Panc1 (cell line): ENCODE measurements at regions not wholly inside any gene's neighbourhood (a gene's known extent, or its start where the extent isn't known, plus 50 kb on each side); places are given as distances from the start of the nearest gene placed in this dataset.

Source experiments
- ATAC-seq: fragments of 200-7000 bp; cut with Tn5 transposase; 2 replicates; pipeline ENCODE4 v1.9.1; 2020; ENCODE audit warnings: mild to moderate bottlenecking, moderate library complexity
- BruUV-seq: library from RNA; stranded (reverse); fragments of 400-500 nt; replicated peaks from 2 replicates; lab custom pipeline; 2021; lab: Mats Ljungman, UMichigan
- CTCF ChIA-PET: fragments of 300-600 bp; sonication (Branson Sonifier 250); formaldehyde crosslinking; loops from one replicate; lab custom pipeline; 2022; ENCODE audit warnings: antibody characterized with exemption; lab: Charles Lee
- POLR2A ChIA-PET: fragments of 300-600 bp; sonication (Branson Sonifier 250); formaldehyde crosslinking; loops from one replicate; lab custom pipeline; 2022; ENCODE audit warnings: antibody characterized with exemption; lab: Charles Lee
- DNase-seq: peaks from one replicate; pipeline ENCODE4 v3.0.0-alpha.2; 2010; ENCODE audit warnings: low read depth, low spot score
- H3K27ac ChIP-seq: 2 replicates; pipeline ENCODE4 v1.5.1; 2011; ENCODE audit warnings: mild to moderate bottlenecking, low read length, inconsistent platforms
- H3K27me3 ChIP-seq: fragments of 200-500 bp; sonication (Bioruptor generic); 2 replicates; pipeline ENCODE4 v1.6.0; 2014; ENCODE audit warnings: low read length, inconsistent platforms; ENCODE audit not compliant: control insufficient read depth, insufficient read depth
- H3K36me3 ChIP-seq: fragments of 200-500 bp; sonication (Bioruptor generic); 2 replicates; pipeline ENCODE4 v1.5.1; 2014; ENCODE audit warnings: inconsistent platforms, mild to moderate bottlenecking, low read length, moderate library complexity; ENCODE audit not compliant: control insufficient read depth, insufficient read depth
- H3K4me1 ChIP-seq: 2 replicates; pipeline ENCODE4 v1.5.1; 2011; ENCODE audit warnings: inconsistent platforms, mild to moderate bottlenecking, low read length, moderate library complexity; ENCODE audit not compliant: control insufficient read depth, insufficient read depth
- H3K4me3 ChIP-seq, 2 experiments: 2 replicates each; pipeline ENCODE4 v1.5.1; 2011 to 2012; ENCODE audit warnings: low read depth in 2 of 2, low read length in 2 of 2, mild to moderate bottlenecking in 2 of 2, inconsistent platforms in 1 of 2, moderate library complexity in 1 of 2
- H3K9me3 ChIP-seq: fragments of 200-500 bp; sonication (Bioruptor generic); 2 replicates; pipeline ENCODE4 v1.5.1; 2014; ENCODE audit warnings: low read depth, mild to moderate bottlenecking, inconsistent platforms, low read length, moderate library complexity; ENCODE audit not compliant: control insufficient read depth, insufficient read depth
- POLR2AphosphoS5 ChIP-seq: IDR thresholded peaks from 2 replicates; pipeline ENCODE4 v1.6.1; 2012; ENCODE audit warnings: mild to moderate bottlenecking, low read depth, low read length, moderate library complexity
- SIN3A ChIP-seq: IDR thresholded peaks from 2 replicates; pipeline ENCODE4 v1.6.1; 2012; ENCODE audit warnings: low read depth, mild to moderate bottlenecking, low read length, moderate library complexity, borderline replicate concordance; ENCODE audit not compliant: insufficient read depth
- TCF7L2 ChIP-seq: IDR thresholded peaks from 2 replicates; pipeline ENCODE4 v1.6.1; 2011; ENCODE audit warnings: mild to moderate bottlenecking, low read depth, low read length, inconsistent platforms
- in situ Hi-C: cut with HindIII; loops from 2 replicates; pipeline ENCODE4 v1.10.0; 2016; ENCODE audit warnings: low sequenced_read_pairs, low pct_unique_long_range_greater_than_20kb
- intact Hi-C: fragments of 100-400 bp; cut with micrococcal nuclease; formaldehyde crosslinking; loops from one replicate; pipeline ENCODE4 v1.10.0; 2022; ENCODE audit not compliant: unreplicated experiment
- TF ChIP-seq, protein P1 (sequence below), 2 experiments: IDR thresholded peaks; 2 replicates each; pipeline ENCODE4 v1.6.1; 2011 to 2012; ENCODE audit warnings: low read depth in 2 of 2, control low read depth in 1 of 2, low read length in 1 of 2, mild to moderate bottlenecking in 1 of 2, moderate library complexity in 1 of 2; ENCODE audit not compliant: insufficient read depth in 1 of 2
- TF ChIP-seq, protein P2 (sequence below): fragments of 450-650 bp; IDR thresholded peaks from 2 replicates; pipeline ENCODE4 v1.5.1; 2017; ENCODE audit warnings: mild to moderate bottlenecking

DNA sequence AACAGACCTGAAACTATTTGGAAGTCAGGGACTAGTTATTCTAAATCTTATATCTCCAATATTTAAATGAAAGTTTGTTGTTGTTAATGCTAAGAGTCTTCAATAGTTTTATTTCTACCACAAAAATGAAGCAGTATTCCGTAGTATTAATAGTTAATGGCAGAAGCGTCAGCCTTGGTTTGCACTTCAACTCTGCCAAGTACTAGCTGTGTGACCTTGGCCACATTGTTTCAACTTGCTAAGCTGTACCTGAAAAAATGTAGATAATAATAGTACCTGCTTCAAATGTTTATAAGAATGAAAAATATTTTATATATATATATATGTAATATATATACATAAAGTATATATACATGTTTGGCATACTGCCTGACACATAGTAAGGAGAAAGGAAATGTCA is 354.6 kb upstream of the SATB1 start:
- H3K27ac ChIP-seq, result no peak overlapping the region
- TF ChIP-seq, protein P1, sequence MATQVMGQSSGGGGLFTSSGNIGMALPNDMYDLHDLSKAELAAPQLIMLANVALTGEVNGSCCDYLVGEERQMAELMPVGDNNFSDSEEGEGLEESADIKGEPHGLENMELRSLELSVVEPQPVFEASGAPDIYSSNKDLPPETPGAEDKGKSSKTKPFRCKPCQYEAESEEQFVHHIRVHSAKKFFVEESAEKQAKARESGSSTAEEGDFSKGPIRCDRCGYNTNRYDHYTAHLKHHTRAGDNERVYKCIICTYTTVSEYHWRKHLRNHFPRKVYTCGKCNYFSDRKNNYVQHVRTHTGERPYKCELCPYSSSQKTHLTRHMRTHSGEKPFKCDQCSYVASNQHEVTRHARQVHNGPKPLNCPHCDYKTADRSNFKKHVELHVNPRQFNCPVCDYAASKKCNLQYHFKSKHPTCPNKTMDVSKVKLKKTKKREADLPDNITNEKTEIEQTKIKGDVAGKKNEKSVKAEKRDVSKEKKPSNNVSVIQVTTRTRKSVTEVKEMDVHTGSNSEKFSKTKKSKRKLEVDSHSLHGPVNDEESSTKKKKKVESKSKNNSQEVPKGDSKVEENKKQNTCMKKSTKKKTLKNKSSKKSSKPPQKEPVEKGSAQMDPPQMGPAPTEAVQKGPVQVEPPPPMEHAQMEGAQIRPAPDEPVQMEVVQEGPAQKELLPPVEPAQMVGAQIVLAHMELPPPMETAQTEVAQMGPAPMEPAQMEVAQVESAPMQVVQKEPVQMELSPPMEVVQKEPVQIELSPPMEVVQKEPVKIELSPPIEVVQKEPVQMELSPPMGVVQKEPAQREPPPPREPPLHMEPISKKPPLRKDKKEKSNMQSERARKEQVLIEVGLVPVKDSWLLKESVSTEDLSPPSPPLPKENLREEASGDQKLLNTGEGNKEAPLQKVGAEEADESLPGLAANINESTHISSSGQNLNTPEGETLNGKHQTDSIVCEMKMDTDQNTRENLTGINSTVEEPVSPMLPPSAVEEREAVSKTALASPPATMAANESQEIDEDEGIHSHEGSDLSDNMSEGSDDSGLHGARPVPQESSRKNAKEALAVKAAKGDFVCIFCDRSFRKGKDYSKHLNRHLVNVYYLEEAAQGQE (IDR thresholded peaks at IDR 0.05; ENCODE audit: insufficient read depth in 1 of 2, low read depth in 2 of 2, low read length in 1 of 2), result no peak
- TF ChIP-seq SIN3A (no peak), POLR2AphosphoS5 (no peak), TCF7L2 (no peak)
- TF ChIP-seq, protein P2, sequence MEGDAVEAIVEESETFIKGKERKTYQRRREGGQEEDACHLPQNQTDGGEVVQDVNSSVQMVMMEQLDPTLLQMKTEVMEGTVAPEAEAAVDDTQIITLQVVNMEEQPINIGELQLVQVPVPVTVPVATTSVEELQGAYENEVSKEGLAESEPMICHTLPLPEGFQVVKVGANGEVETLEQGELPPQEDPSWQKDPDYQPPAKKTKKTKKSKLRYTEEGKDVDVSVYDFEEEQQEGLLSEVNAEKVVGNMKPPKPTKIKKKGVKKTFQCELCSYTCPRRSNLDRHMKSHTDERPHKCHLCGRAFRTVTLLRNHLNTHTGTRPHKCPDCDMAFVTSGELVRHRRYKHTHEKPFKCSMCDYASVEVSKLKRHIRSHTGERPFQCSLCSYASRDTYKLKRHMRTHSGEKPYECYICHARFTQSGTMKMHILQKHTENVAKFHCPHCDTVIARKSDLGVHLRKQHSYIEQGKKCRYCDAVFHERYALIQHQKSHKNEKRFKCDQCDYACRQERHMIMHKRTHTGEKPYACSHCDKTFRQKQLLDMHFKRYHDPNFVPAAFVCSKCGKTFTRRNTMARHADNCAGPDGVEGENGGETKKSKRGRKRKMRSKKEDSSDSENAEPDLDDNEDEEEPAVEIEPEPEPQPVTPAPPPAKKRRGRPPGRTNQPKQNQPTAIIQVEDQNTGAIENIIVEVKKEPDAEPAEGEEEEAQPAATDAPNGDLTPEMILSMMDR, result no peak
- no peaks in the 10 kb centered on the region for H3K36me3 ChIP-seq
- ATAC-seq, result no peak
- no peak for DNase-seq
- no peak overlapping the region for H3K4me3 ChIP-seq
- BruUV-seq, result no TSS peak
- no peaks in the 10 kb centered on the region for H3K4me1 ChIP-seq
- POLR2A ChIA-PET, result no interaction called here
- in situ Hi-C loops (no loop called here), intact Hi-C loops (no loop called here)
- CTCF ChIA-PET, result no interaction called here
- no peaks in the 10 kb centered on the region for H3K9me3 ChIP-seq
- H3K27me3 ChIP-seq, result no peaks in the 10 kb centered on the region

DNA sequence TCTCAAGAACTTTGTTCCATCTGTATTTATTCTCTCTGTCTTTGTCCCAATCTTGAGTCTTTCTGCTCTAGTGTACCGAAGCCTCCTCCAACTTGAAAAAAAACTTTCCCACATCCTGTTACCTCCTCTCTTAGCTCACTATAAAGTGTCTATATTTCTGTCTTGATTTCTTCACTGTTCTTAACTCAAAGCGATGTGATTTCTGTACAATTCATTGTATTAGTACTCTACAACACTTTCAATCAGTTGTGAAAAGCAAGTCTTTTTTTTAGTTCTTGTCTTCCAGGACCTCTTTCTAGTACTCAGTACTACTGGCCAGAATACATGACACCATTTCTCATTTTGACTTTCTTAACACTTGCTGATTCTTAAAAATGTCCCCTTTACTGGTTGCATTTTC is 353.5 kb upstream of the SATB1 start:
- DNase-seq, result no peak
- no peak for TF ChIP-seq POLR2AphosphoS5
- TF ChIP-seq SIN3A, result no peak
- no peak for TF ChIP-seq TCF7L2
- TF ChIP-seq, protein P1 (IDR thresholded peaks at IDR 0.05; ENCODE audit: insufficient read depth in 1 of 2, low read depth in 2 of 2, low read length in 1 of 2), result no peak
- TF ChIP-seq, protein P2, result no peak
- ChIA-PET POLR2A (no interaction called here), CTCF (no interaction called here)
- intact Hi-C loops (no loop called here), in situ Hi-C loops (no loop called here)
- no peak overlapping the region for H3K4me3 ChIP-seq
- no TSS peak for BruUV-seq
- H3K27me3 ChIP-seq, result no peaks in the 10 kb centered on the region
- no peak overlapping the region for H3K27ac ChIP-seq
- H3K4me1 ChIP-seq, result no peaks in the 10 kb centered on the region
- no peak for ATAC-seq
- H3K36me3 ChIP-seq, result no peaks in the 10 kb centered on the region
- no peaks in the 10 kb centered on the region for H3K9me3 ChIP-seq
